ENCODE measurements at regions not wholly inside any gene's neighbourhood (a gene's known extent, or its start where the extent isn't known, plus 50 kb on each side); places are given as distances from the start of the nearest gene placed in this dataset.
A peak's percentile ranks its signal among the peaks of the same experiment; 100 is the strongest.
"Not testable (repeated sequence)": the region's sequence is repeated elsewhere in the genome, so short reads cannot be mapped to it uniquely, and the experiment has no call there.

DNA sequence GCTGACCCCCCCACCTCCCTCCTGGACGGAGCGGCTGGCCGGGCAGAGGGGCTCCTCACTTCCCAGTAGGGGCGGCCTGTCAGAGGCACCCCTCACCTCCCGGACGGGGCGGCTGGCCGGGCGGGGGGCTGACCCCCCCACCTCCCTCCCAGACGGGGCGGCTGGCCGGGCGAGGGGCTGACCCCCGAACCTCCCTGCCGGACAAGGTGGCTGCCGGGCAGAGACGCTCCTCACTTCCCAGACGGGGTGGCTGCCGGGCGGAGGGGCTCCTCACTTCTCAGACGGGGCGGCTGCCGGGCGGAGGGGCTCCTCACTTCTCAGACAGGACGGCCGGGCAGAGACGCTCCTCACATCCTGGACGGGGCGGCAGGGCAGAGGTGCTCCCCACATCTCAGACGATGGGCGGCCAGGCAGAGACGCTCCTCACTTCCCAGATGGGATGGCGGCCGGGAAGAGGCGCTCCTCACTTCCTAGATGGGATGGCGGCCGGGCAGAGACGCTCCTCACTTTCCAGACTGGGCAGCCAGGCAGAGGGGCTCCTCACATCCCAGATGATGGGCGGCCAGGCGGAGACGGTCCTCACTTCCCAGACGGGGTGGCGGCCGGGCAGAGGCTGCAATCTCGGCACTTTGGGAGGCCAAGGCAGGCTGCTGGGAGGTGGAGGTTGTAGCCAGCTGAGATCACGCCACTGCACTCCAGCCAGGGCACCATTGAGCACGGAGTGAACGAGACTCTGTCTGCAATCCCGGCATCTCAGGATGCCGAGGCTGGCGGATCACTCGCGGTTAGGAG, 66.2 kb upstream of the PAPPA2 start:
- not testable (repeated sequence) for H3K4me3 ChIP-seq; DNase-seq (ENCODE audit: low spot score)

DNA sequence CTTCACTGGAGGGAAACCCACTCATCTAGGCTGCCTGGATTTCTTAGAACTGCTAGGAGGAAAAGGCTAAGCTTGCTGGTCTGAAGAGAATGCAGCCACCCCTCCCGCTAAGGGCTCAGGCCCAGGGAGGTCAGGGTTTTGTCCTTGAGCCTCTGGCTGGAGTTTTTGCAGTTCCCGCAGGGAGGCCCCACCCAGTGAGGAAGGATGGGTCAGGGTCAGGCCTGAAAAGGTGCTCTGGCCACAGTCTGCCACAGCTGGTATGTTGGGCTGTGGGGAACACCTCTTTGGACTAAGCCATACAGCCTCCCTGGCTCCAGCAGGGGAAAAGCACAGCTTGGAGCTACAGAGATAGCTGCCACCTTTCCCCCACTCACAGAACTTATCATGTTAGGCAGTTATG, 71.4 kb upstream of the PAPPA2 start:
- TF ChIP-seq, protein P1, sequence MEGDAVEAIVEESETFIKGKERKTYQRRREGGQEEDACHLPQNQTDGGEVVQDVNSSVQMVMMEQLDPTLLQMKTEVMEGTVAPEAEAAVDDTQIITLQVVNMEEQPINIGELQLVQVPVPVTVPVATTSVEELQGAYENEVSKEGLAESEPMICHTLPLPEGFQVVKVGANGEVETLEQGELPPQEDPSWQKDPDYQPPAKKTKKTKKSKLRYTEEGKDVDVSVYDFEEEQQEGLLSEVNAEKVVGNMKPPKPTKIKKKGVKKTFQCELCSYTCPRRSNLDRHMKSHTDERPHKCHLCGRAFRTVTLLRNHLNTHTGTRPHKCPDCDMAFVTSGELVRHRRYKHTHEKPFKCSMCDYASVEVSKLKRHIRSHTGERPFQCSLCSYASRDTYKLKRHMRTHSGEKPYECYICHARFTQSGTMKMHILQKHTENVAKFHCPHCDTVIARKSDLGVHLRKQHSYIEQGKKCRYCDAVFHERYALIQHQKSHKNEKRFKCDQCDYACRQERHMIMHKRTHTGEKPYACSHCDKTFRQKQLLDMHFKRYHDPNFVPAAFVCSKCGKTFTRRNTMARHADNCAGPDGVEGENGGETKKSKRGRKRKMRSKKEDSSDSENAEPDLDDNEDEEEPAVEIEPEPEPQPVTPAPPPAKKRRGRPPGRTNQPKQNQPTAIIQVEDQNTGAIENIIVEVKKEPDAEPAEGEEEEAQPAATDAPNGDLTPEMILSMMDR (IDR thresholded peaks at IDR 0.05), result no peak
- Histone ChIP-seq H3K4me3 (no peak overlapping the region), H3K27ac (no peak overlapping the region)
- no peak for DNase-seq (ENCODE audit: low spot score)

More for the DNA sequence above, 66.2 kb upstream of the PAPPA2 start:
- H3K27ac ChIP-seq, result not testable (repeated sequence)

DNA sequence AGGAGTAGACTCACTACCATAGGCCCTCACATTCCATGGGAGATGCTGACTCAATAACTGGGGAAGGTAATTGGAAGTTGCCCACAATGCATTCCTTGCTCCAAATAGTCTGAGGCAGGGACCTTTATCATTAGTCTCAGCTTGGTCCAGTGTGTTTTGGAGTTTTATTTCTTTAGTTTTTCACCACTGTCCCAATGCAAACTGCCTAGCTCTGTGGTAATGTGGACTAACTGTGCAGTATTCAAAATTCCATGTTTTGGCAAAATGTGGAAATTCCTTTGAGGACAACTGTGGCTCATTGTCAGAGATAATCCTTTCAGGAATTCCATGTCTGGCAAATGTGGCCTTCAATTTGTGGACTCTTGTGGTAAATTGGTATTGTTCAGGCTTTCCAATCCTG, 78.1 kb upstream of the PAPPA2 start:
- DNase-seq (ENCODE audit: low spot score), result no peak
- Histone ChIP-seq H3K4me3 (no peak overlapping the region), H3K27ac (no peak overlapping the region)
- TF ChIP-seq, protein P1 (IDR thresholded peaks at IDR 0.05), result no peak

DNA sequence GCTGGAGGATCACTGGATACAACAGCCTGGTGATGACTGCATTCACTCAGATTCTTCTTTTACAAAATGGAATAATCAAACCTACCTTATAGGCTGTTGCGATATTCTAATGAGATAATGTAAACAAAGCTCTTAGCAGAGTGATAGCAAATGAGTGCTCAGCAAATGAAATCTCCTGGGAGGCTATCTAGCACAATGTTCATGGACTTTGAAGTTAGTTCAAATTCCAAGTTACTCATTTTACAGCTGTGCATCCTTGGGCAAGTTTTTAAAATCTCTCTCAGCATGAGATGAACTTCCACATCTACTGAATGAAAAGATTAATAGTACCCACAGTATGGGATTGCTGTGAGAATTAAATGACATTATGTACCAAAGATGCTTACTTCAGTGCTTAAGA, 80.8 kb upstream of the PAPPA2 start:
- Histone ChIP-seq H3K27ac (no peak overlapping the region), H3K4me3 (no peak overlapping the region)
- TF ChIP-seq, protein P1 (IDR thresholded peaks at IDR 0.05), result no peak
- no peak for DNase-seq (ENCODE audit: low spot score)

DNA sequence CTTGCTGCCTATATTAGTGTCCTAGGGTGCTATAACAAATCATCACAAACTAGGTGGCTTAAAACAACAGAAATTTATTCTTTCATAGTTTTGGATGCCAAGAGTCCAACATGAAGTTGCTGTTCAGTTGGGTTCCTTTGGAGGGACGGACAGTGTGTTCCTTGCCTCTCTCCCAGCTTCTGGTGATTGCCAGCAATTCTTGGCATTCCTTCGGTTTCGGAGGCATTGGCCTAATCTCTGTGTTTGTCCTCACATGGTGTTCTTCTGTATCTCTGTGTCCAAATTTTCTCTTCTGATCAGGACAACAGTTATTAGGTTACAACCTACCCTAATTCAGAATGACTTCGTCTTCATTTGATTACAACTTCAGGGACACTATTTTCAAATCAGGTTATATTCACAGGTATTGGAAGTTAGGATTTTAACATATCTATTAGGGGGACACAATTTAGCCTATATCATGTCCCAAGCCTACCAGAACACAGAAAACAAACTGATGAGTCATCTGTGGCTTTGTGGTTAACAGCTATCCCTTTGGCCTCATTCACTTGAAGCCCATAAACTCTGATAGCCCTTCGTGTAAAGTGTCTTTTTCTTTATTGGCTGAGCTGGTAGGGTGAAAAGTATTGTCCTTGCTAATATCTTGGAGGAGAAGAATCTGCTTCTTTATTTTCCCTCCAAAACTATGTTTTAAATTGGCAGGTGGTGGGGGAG, 83.2 kb upstream of the PAPPA2 start:
- Histone ChIP-seq H3K27ac (no peak overlapping the region), H3K4me3 (no peak overlapping the region)
- DNase-seq (ENCODE audit: low spot score), result no peak
- TF ChIP-seq, protein P1 (IDR thresholded peaks at IDR 0.05), result no peak

DNA sequence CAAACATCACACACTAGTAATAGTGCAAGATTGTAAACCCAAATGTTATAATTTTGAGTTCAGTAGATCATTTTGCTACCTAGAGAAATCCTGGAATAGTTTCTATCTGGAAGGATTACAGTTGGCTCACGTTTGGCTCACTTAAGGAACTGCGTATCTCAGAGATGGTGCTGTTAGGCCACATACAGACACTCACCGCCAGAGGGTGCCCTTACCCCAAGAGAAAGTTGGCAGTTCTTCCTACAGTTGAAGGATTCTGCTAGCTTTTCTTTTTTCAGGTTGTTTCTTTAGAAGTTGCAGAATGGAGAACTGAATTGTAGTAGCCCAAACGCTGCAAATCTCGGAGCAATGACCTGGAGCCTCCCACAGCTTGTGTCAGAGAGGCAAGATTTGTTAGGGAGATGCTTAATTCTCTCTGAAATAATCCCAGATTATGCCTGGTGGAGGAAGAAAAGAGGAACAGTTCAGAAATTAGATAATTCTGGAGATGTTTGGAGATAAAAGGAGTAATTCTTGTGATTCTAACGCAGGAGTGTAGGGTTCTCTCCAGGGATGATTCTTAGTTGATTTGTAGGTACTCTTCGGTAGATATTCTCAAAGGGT, 87.9 kb upstream of the PAPPA2 start:
- no peak overlapping the region for H3K4me3 ChIP-seq
- no peak for DNase-seq (ENCODE audit: low spot score)
- TF ChIP-seq, protein P1 (IDR thresholded peaks at IDR 0.05), result peak; percentile 52
- no peak overlapping the region for H3K27ac ChIP-seq

DNA sequence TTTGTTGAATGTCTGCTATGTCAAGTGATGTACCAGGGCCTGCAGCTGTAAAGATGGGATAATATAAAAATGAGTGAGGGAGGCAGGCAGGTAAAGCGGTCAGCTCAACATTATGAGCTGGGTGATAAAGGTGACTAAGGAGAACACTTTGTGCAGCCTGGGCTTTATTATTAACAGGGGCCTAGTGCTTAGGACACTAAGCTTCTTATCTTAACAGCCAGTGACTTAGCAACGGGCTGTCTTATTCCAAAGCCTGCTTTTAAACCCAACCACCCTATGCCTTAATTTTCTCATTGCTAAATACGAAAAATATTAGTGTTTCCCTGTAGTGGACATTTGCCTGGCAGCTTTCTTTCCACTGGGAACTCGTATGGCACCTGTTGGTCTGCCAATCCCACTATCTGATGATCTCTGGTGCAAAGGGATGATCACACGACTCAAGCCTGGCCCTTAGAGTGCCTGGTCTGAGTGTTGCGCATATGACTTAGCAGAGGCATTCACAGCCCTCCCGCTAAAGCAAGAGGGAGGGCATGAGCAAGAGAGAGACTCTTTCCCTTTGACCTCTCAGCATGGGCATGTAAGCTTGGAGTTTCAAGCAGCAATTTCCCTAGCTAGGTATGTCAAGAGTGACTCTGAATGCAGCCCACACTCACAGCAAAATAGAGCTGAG, 98.6 kb upstream of the PAPPA2 start:
- no peak for DNase-seq (ENCODE audit: low spot score)

DNA sequence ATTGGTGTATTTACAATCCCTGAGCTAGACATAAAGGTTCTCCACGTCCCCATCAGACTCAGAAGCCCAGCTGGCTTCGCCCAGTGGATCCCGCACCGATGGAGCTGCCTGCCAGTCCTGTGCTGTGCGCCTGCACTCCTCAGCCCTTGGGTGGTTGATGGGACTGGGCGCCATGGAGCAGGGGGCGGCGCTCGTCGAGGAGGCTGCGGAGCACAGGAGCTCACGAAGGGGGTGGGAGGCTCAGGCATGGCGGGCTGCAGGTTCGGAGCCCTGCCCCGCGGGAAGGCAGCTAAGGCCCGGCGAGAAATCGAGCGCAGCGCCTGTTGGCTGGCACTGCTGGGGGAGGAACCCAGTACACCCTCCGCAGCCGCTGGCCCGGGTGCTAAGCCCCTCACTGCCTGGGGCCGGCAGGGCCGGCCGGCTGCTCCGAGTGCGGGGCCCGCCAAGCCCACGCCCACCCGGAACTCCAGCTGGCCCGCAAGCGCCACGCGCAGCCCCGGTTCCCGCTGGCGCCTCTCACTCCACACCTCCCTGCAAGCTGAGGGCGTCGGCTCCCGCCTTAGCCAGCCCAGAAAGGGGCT, 113.8 kb upstream of the PAPPA2 start:
- not testable (repeated sequence) for DNase-seq (ENCODE audit: low spot score); H3K27ac ChIP-seq; H3K4me3 ChIP-seq

More for the DNA sequence above, 98.6 kb upstream of the PAPPA2 start:
- TF ChIP-seq, protein P1 (IDR thresholded peaks at IDR 0.05), result no peak
- Histone ChIP-seq H3K27ac (no peak overlapping the region), H3K4me3 (no peak overlapping the region)

Measured in coronary artery (tissue), 2 donors.